ENCODE measurements at regions not wholly inside any gene's neighbourhood (a gene's known extent, or its start where the extent isn't known, plus 50 kb on each side); places are given as distances from the start of the nearest gene placed in this dataset.
A peak's percentile ranks its signal among the peaks of the same experiment; 100 is the strongest.

DNA sequence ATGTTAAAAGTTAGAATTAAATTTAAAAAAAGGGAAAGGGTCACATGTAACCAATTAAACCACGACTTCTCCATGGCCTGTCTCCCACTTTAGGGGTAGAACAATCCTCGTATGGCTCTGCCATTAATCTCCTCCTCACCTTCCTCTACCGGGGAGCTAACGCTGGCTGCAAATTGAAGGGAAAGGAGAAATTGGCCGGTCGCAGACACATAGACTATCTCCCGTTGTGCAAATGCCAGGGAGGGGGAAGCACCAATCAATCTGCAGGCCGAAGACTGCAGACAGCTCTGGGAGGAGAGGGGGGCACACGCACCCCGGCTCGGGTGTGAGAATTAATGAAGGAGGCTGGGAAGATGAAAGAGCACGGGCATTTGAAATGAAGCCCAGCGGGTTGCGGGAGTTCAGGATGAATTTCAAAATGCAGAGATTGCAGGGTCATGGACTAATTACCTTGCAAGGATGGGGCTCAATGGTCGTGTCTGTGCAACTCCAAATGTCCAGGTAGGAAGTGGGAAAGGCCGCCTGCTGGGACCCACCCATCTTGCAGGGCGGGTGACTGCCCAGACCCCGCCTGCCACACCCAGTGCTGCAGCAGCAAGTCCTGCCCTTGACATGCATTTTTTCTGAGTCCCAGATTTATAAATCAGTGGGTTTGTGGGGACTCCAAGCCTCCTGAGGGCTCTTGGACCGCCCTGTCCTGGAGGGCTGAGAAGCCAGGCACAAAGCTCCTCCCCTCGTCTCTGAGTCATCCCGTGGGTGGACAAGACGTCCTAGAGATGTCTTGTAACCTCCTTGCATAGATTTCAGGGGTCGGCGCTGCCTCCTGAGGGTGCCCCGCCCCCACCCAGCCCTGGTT, 534.2 kb downstream of the TBC1D22A start:
- no peak overlapping the region for H3K27ac Mint-ChIP-seq
- no peaks in the 10 kb centered on the region for H3K36me3 Mint-ChIP-seq

GRCh38 chr22:47295982-47296381, 533.5 kb downstream of the TBC1D22A start:
- H3K4me1 Mint-ChIP-seq: no peaks in the 10 kb centered on the region
- Histone ChIP-seq H3K9me3 (ENCODE audit: low read length) (no peaks in the 10 kb centered on the region), H3K4me3 (ENCODE audit: low read length) (no peak overlapping the region), H3K27me3 (ENCODE audit: insufficient read depth, low read length, poor library complexity, severe bottlenecking) (no peaks in the 10 kb centered on the region), H3K27ac (ENCODE audit: low read depth, low read length) (no peak overlapping the region), H3K36me3 (ENCODE audit: insufficient read depth, low read length) (no peaks in the 10 kb centered on the region), H3K4me1 (ENCODE audit: insufficient read depth, low read length) (no peaks in the 10 kb centered on the region)
- H3K36me3 Mint-ChIP-seq: no peaks in the 10 kb centered on the region
- H3K9me3 Mint-ChIP-seq: peaks cover 0 to 8% (median 0%) of the 10 kb centered on the region in 5 donors
- no peak overlapping the region for H3K27ac Mint-ChIP-seq
- ChIA-PET CTCF (no interaction called here), POLR2A (no interaction called here)
- no peak for DNase-seq
- peaks cover 5 to 6% of the 10 kb centered on the region in 2 donors for H3K27me3 Mint-ChIP-seq
- H3K4me3 Mint-ChIP-seq: no peak overlapping the region

More for the DNA sequence above, 534.2 kb downstream of the TBC1D22A start:
- Histone ChIP-seq H3K4me1 (ENCODE audit: insufficient read depth, low read length) (no peaks in the 10 kb centered on the region), H3K27ac (ENCODE audit: low read depth, low read length) (no peak overlapping the region), H3K4me3 (ENCODE audit: low read length) (no peak overlapping the region), H3K36me3 (ENCODE audit: insufficient read depth, low read length) (no peaks in the 10 kb centered on the region), H3K27me3 (ENCODE audit: insufficient read depth, low read length, poor library complexity, severe bottlenecking) (no peaks in the 10 kb centered on the region), H3K9me3 (ENCODE audit: low read length) (no peaks in the 10 kb centered on the region)
- Mint-ChIP-seq H3K4me3 (no peak overlapping the region), H3K27me3 (peaks cover 5 to 6% of the 10 kb centered on the region in 2 donors), H3K4me1 (no peaks in the 10 kb centered on the region), H3K9me3 (peaks cover 0 to 8% (median 0%) of the 10 kb centered on the region in 5 donors)
- DNase-seq: no peak
- POLR2A ChIA-PET: no interaction called here
- CTCF ChIA-PET: no interaction called here

GRCh38 chr22:47295226-47295901, 532.9 kb downstream of the TBC1D22A start:
- Mint-ChIP-seq H3K9me3 (peaks cover 0 to 8% (median 0%) of the 10 kb centered on the region in 5 donors), H3K36me3 (no peaks in the 10 kb centered on the region), H3K27me3 (peaks cover 5 to 6% of the 10 kb centered on the region in 2 donors), H3K4me3 (no peak overlapping the region), H3K4me1 (no peaks in the 10 kb centered on the region), H3K27ac (no peak overlapping the region)
- DNase-seq: no peak
- POLR2A ChIA-PET: no interaction called here
- H3K4me3 ChIP-seq (ENCODE audit: low read length): no peak overlapping the region
- no peaks in the 10 kb centered on the region for H3K4me1 ChIP-seq (ENCODE audit: insufficient read depth, low read length)
- no peaks in the 10 kb centered on the region for H3K36me3 ChIP-seq (ENCODE audit: insufficient read depth, low read length)
- no peak overlapping the region for H3K27ac ChIP-seq (ENCODE audit: low read depth, low read length)
- CTCF ChIA-PET: no interaction called here
- no peaks in the 10 kb centered on the region for H3K27me3 ChIP-seq (ENCODE audit: insufficient read depth, low read length, poor library complexity, severe bottlenecking)
- no peaks in the 10 kb centered on the region for H3K9me3 ChIP-seq (ENCODE audit: low read length)

DNA sequence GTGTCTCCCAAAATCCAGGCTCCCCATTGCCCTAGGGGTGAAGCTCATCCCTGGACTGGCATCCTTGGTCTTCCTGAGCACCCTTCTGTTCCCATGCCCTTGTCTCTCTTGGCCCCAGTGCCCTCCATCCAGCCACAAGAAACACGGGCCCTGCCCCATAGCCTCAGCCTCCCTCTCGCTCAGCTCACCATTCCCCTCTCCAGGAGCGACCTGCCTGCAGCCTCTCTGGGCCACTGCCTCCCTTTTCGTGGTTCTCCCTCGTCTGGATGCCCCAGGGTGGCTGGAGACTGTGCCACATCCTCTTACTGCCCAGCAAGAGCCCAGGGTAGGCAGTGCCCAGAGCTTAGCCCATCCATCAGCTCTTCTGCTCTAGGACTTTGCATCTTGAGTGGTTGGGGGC, 532.1 kb downstream of the TBC1D22A start:
- H3K9me3 Mint-ChIP-seq: peaks cover 0 to 6% (median 0%) of the 10 kb centered on the region in 5 donors
- H3K4me1 Mint-ChIP-seq: no peaks in the 10 kb centered on the region
- no peak for DNase-seq
- H3K9me3 ChIP-seq (ENCODE audit: low read length): no peaks in the 10 kb centered on the region
- POLR2A ChIA-PET: no interaction called here
- H3K27ac ChIP-seq (ENCODE audit: low read depth, low read length): no peak overlapping the region
- no peak overlapping the region for H3K4me3 ChIP-seq (ENCODE audit: low read length)
- CTCF ChIA-PET: no interaction called here
- H3K4me1 ChIP-seq (ENCODE audit: insufficient read depth, low read length): no peaks in the 10 kb centered on the region
- H3K27me3 Mint-ChIP-seq: peaks cover 5 to 6% of the 10 kb centered on the region in 2 donors
- no peak overlapping the region for H3K4me3 Mint-ChIP-seq
- no peak overlapping the region for H3K27ac Mint-ChIP-seq
- no peaks in the 10 kb centered on the region for H3K27me3 ChIP-seq (ENCODE audit: insufficient read depth, low read length, poor library complexity, severe bottlenecking)
- H3K36me3 Mint-ChIP-seq: no peaks in the 10 kb centered on the region
- no peaks in the 10 kb centered on the region for H3K36me3 ChIP-seq (ENCODE audit: insufficient read depth, low read length)

GRCh38 chr22:47294222-47294532, 531.7 kb downstream of the TBC1D22A start:
- Mint-ChIP-seq H3K27me3 (peaks cover 5 to 6% of the 10 kb centered on the region in 2 donors), H3K4me3 (no peak overlapping the region), H3K36me3 (no peaks in the 10 kb centered on the region), H3K27ac (no peak overlapping the region), H3K4me1 (no peaks in the 10 kb centered on the region), H3K9me3 (peaks cover 0 to 6% (median 0%) of the 10 kb centered on the region in 5 donors)
- Histone ChIP-seq H3K9me3 (ENCODE audit: low read length) (no peaks in the 10 kb centered on the region), H3K27ac (ENCODE audit: low read depth, low read length) (no peak overlapping the region), H3K36me3 (ENCODE audit: insufficient read depth, low read length) (no peaks in the 10 kb centered on the region), H3K27me3 (ENCODE audit: insufficient read depth, low read length, poor library complexity, severe bottlenecking) (no peaks in the 10 kb centered on the region), H3K4me3 (ENCODE audit: low read length) (no peak overlapping the region), H3K4me1 (ENCODE audit: insufficient read depth, low read length) (no peaks in the 10 kb centered on the region)
- POLR2A ChIA-PET: no interaction called here
- CTCF ChIA-PET: no interaction called here
- DNase-seq: no peak

DNA sequence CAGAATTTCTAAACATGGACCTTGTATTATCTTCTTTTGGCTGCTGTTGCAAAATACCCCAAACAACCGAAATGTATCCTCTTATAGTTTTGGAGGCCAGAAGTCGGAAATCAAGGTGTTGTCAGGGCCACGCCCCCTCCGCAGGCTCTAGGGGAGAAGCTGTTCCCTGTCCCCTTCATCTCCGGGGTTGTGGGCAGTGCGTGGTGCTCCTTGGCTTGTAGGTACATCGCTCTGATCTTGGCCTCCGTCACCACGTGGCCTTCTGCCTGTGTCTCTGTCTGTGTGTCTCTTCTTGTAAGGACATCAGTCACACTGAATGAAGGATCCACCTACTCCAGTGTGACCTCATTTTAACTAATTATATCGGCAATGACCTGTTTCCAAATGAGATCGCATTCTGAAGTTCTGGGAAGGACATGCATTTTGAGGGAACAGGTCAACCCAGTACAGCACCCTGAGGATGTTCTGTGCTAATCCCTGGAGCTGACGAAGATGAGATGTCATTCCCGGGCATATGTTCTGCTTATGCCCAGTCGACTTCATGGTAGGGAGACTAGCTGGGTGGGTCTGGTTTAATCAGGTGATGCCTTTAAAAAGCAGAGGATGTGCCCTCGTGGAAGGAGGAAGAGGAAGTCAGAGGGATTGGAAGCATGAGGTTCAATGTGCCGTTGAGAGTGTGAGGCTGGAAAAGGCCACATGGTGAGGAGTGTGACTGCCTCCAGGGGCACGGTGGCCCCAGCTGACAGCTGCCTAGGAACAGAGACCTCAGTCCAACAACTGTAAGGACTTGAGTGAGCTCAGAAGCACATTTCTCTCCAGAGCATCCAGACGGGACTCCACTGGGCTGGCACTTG, 531.1 kb downstream of the TBC1D22A start:
- Mint-ChIP-seq H3K4me1 (no peaks in the 10 kb centered on the region), H3K9me3 (peaks cover 0 to 6% (median 0%) of the 10 kb centered on the region in 5 donors), H3K36me3 (no peaks in the 10 kb centered on the region), H3K27me3 (peaks cover 5 to 6% of the 10 kb centered on the region in 2 donors), H3K4me3 (no peak overlapping the region), H3K27ac (peak overlapping the region in 1 of 8 donors; percentile 4)
- Histone ChIP-seq H3K4me3 (ENCODE audit: low read length) (no peak overlapping the region), H3K4me1 (ENCODE audit: insufficient read depth, low read length) (no peaks in the 10 kb centered on the region), H3K27me3 (ENCODE audit: insufficient read depth, low read length, poor library complexity, severe bottlenecking) (no peaks in the 10 kb centered on the region), H3K27ac (ENCODE audit: low read depth, low read length) (no peak overlapping the region), H3K9me3 (ENCODE audit: low read length) (no peaks in the 10 kb centered on the region), H3K36me3 (ENCODE audit: insufficient read depth, low read length) (no peaks in the 10 kb centered on the region)
- CTCF ChIA-PET: no interaction called here
- no peak for DNase-seq
- POLR2A ChIA-PET: no interaction called here

DNA sequence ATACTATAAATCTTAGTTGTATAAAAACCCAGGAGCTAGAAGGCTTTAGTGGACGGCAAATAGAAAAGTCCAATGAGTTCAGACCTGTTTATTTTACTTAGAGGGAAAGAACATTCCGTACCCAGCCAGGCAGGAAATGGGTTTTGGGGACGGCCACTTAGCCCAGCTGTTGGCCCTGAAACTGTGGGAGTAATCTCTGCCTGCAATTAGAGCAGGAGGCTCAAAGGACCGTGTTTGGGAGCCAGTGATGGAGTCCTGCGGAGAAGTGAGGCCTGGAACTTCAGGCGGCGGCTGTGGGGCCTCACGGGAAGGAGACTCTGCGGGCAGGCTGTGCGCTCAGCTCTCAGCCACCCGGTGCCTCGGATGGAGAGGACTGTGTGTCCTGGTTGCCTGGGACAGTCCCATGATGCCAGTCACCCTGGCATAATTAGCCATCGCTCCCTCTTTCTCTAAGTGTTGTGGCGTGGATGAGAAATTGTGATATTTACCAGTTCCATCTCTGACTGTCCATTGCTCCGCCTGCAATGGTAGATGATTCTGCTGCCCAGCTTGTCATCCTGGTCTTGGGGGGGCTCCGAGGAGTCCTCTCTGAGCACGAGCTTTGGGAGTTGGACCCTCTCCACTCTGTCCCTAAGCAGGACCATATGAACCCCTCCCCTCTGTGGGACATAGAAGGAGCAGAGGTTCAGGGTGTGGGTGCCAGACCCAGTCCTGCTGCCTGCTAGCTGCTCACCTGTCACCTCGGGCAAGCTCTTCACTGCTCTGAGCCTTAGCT, 530.3 kb downstream of the TBC1D22A start:
- no peak overlapping the region for H3K4me3 ChIP-seq (ENCODE audit: low read length)
- no peak overlapping the region for H3K4me3 Mint-ChIP-seq
- no peaks in the 10 kb centered on the region for H3K4me1 Mint-ChIP-seq
- H3K4me1 ChIP-seq (ENCODE audit: insufficient read depth, low read length): no peaks in the 10 kb centered on the region
- no peak overlapping the region for H3K27ac Mint-ChIP-seq
- H3K36me3 Mint-ChIP-seq: no peaks in the 10 kb centered on the region
- no peaks in the 10 kb centered on the region for H3K36me3 ChIP-seq (ENCODE audit: insufficient read depth, low read length)
- H3K27me3 Mint-ChIP-seq: peaks cover 5 to 8% of the 10 kb centered on the region in 2 donors
- CTCF ChIA-PET: no interaction called here
- no peaks in the 10 kb centered on the region for H3K9me3 ChIP-seq (ENCODE audit: low read length)
- no peak overlapping the region for H3K27ac ChIP-seq (ENCODE audit: low read depth, low read length)
- POLR2A ChIA-PET: no interaction called here
- H3K9me3 Mint-ChIP-seq: peaks cover 0 to 6% (median 0%) of the 10 kb centered on the region in 5 donors
- no peaks in the 10 kb centered on the region for H3K27me3 ChIP-seq (ENCODE audit: insufficient read depth, low read length, poor library complexity, severe bottlenecking)
- DNase-seq: no peak

Data from CD8-positive, alpha-beta memory T cell (primary cell).